B cell (primary cell): ENCODE measurements at regions not wholly inside any gene's neighbourhood (a gene's known extent, or its start where the extent isn't known, plus 50 kb on each side); places are given as distances from the start of the nearest gene placed in this dataset.

Experiments used
- ATAC-seq: fragments of 200-7000 bp; cut with Tn5 transposase; one replicate; pipeline ENCODE4 v1.10.0; 2021; ENCODE audit warnings: low read depth, mild to moderate bottlenecking, moderate number of reproducible peaks, moderate library complexity
- CTCF ChIA-PET: fragments of 350-600 bp; sonication (Branson Sonifier 250); formaldehyde crosslinking; loops from one replicate; lab custom pipeline; 2021; ENCODE audit warnings: antibody characterized with exemption, inconsistent platforms; lab: Charles Lee
- POLR2A ChIA-PET: fragments of 350-600 bp; sonication (Branson Sonifier 250); formaldehyde crosslinking; loops from one replicate; lab custom pipeline; 2021; ENCODE audit warnings: antibody characterized with exemption; lab: Charles Lee
- DNase-seq: peaks from one replicate; pipeline ENCODE4 v3.0.0; 2013
- H2AFZ ChIP-seq: 2 replicates; pipeline ENCODE4 v1.6.1; 2012; ENCODE audit warnings: mild to moderate bottlenecking, low read depth, low read length; ENCODE audit not compliant: insufficient read depth, poor library complexity, severe bottlenecking
- H3K27ac ChIP-seq, 2 donors: 1 replicate in 1 of 2; 2 replicates in 1 of 2; pipeline ENCODE4 v1.5.1; 2012 to 2013; ENCODE audit warnings: low read length in 2 of 2, mild to moderate bottlenecking in 2 of 2, moderate library complexity in 1 of 2
- H3K27me3 ChIP-seq, 4 experiments: fragments of 200-600 bp in 1 of 4; sonication (generic) in 1 of 4; replicated peaks in 1 of 4; 1 replicate in 2 of 4; 2 replicates in 2 of 4; pipeline versions ENCODE4 v1.6.1 to v1.7.0; 2013 to 2016; ENCODE audit warnings: low read length in 3 of 4, mild to moderate bottlenecking in 2 of 4, mixed read lengths in 1 of 4, moderate library complexity in 1 of 4; ENCODE audit not compliant: insufficient read depth in 4 of 4, control insufficient read depth in 3 of 4; ENCODE audit errors: control extremely low read depth in 1 of 4
- H3K36me3 ChIP-seq, 2 experiments: replicated peaks in 1 of 2; 1 replicate in 1 of 2; 2 replicates in 1 of 2; pipeline versions ENCODE4 v1.6.1 to v1.7.1; 2013; ENCODE audit warnings: low read length in 1 of 2; ENCODE audit not compliant: insufficient read depth in 2 of 2, control insufficient read depth in 1 of 2; ENCODE audit errors: control extremely low read depth in 1 of 2, extremely low read depth in 1 of 2
- H3K4me1 ChIP-seq, 2 donors: fragments of 200-600 bp in 1 of 2; sonication (generic) in 1 of 2; 1 replicate in 1 of 2; 2 replicates in 1 of 2; pipeline versions ENCODE4 v1.5.1 to v1.6.1; 2013 to 2017; ENCODE audit warnings: low read length in 2 of 2; ENCODE audit not compliant: control insufficient read depth in 2 of 2, insufficient read depth in 2 of 2
- H3K4me2 ChIP-seq: replicated peaks from 2 replicates; pipeline ENCODE3; 2012; ENCODE audit warnings: mild to moderate bottlenecking, low read depth, low read length; ENCODE audit not compliant: poor library complexity, severe bottlenecking
- H3K4me3 ChIP-seq, 5 experiments: fragments of 200-600 bp in 1 of 5; sonication (generic) in 1 of 5; 1 replicate in 3 of 5; 2 replicates in 2 of 5; pipeline versions ENCODE4 v1.5.1 to v1.7.0; 2011 to 2016; ENCODE audit warnings: low read length in 4 of 5, mild to moderate bottlenecking in 4 of 5, low read depth in 2 of 5, control low read depth in 1 of 5, moderate library complexity in 1 of 5; ENCODE audit not compliant: insufficient read depth in 1 of 5; ENCODE audit errors: control extremely low read depth in 1 of 5, extremely low read depth in 1 of 5
- H3K79me2 ChIP-seq: fragments of 200-600 bp; sonication (generic); one replicate; pipeline ENCODE4 v1.6.0; 2016; ENCODE audit warnings: low read length; ENCODE audit not compliant: control insufficient read depth, insufficient read depth
- H3K9ac ChIP-seq: fragments of 200-600 bp; sonication (generic); 2 replicates; pipeline ENCODE4 v1.6.1; 2017; ENCODE audit warnings: mild to moderate bottlenecking, low read length, moderate library complexity
- H3K9me3 ChIP-seq, 3 donors: one replicate each; pipeline versions ENCODE4 v1.6.1 to v1.7.1; 2013; ENCODE audit warnings: low read length in 2 of 3; ENCODE audit not compliant: control insufficient read depth in 2 of 3, insufficient read depth in 1 of 3; ENCODE audit errors: control extremely low read depth in 1 of 3
- H4K20me1 ChIP-seq: 2 replicates; pipeline ENCODE4 v1.6.0; 2012; ENCODE audit warnings: mild to moderate bottlenecking, low read length; ENCODE audit not compliant: insufficient read depth, control insufficient read depth, poor library complexity, severe bottlenecking
- H3K27ac Mint-ChIP-seq: one replicate; pipeline ENCODE4 v1.8.0; 2021; ENCODE audit warnings: mixed read lengths
- H3K27me3 Mint-ChIP-seq: one replicate; pipeline ENCODE4 v1.8.0; 2021; ENCODE audit warnings: mixed read lengths
- H3K4me1 Mint-ChIP-seq: one replicate; pipeline ENCODE4 v1.8.0; 2021; ENCODE audit warnings: mixed read lengths
- H3K4me3 Mint-ChIP-seq: one replicate; pipeline ENCODE4 v1.8.0; 2021; ENCODE audit warnings: mixed read lengths
- H3K9me3 Mint-ChIP-seq: one replicate; pipeline ENCODE4 v1.8.0; 2022; ENCODE audit warnings: mixed read lengths; ENCODE audit not compliant: insufficient read depth
- CTCF ChIP-seq: fragments of 200-600 bp; IDR thresholded peaks from one replicate; pipeline ENCODE4 v1.8.0; 2022; ENCODE audit warnings: antibody characterized with exemption, mild to moderate bottlenecking
- EZH2 ChIP-seq: IDR thresholded peaks from 2 replicates; pipeline ENCODE4 v1.6.1; 2012; ENCODE audit warnings: borderline replicate concordance, low read depth, mild to moderate bottlenecking, moderate library complexity, low read length; ENCODE audit not compliant: insufficient read depth, poor library complexity, severe bottlenecking
- WGBS: methylation state at CpG from one replicate; pipeline ENCODE4 v1.1.5; 2013; ENCODE audit warnings: missing lambda C conversion rate; ENCODE audit not compliant: insufficient coverage; 5-methylcytosine and 5-hydroxymethylcytosine counted together
- intact Hi-C: fragments of 100-400 bp; cut with micrococcal nuclease; formaldehyde crosslinking; loops from one replicate; pipeline ENCODE4 v1.10.0; 2022

- DNase-seq (peak; percentile 77), ATAC-seq (peak; percentile 82)
- H3K9ac ChIP-seq = no peak overlapping the region
- no peaks in the 10 kb centered on the region for H4K20me1 ChIP-seq
- peaks cover 78% of the 10 kb centered on the region for H3K4me1 Mint-ChIP-seq
- H3K4me3 ChIP-seq = peak overlapping the region in 1 of 5 experiments; percentile 6
- TF ChIP-seq CTCF (no peak), EZH2 (no peak)
- H3K9me3 Mint-ChIP-seq = peaks cover 3% of the 10 kb centered on the region
- no peaks in the 10 kb centered on the region for H3K27me3 ChIP-seq
- peaks cover 0 to 3% (median 0%) of the 10 kb centered on the region in 3 donors for H3K9me3 ChIP-seq
- peak overlapping the region; percentile 38 for H3K4me2 ChIP-seq
- H3K27me3 Mint-ChIP-seq = peaks cover 4% of the 10 kb centered on the region
- H3K4me1 ChIP-seq = peaks cover 49 to 86% of the 10 kb centered on the region in 2 donors
- intact Hi-C loops = loop anchor here (1.0 kb wide), 1 partner anchor 14 kb away; no protein-coding TSS in a partner anchor
- peak overlapping the region; percentile 87 for H3K27ac Mint-ChIP-seq
- peak overlapping the region in 1 of 2 donors; percentile 48 for H3K27ac ChIP-seq
- peak overlapping the region; percentile 74 for H3K4me3 Mint-ChIP-seq
- 44% methylated on average over 1 of the region's 1 CpG for WGBS
- no peaks in the 10 kb centered on the region for H3K36me3 ChIP-seq
- no peaks in the 10 kb centered on the region for H3K79me2 ChIP-seq
- ChIA-PET POLR2A (interaction anchor here (1.0 to 2.0 kb wide), 4 partner anchors 10 to 102 kb away, joined by 3 to 8 read pairs (median 3); no protein-coding TSS in a partner anchor), CTCF (interaction anchor here (1.2 to 1.7 kb wide), 4 partner anchors 9 to 72 kb away, joined by 3 to 11 read pairs (median 4); no protein-coding TSS in a partner anchor)
- H2AFZ ChIP-seq = no peak overlapping the region
Measured at GRCh38 chr15:69994429-69995205, 103.1 kb downstream of the TLE3 start.
